Transverse colon (tissue), 3 donors: ENCODE measurements at regions not wholly inside any gene's neighbourhood (a gene's known extent, or its start where the extent isn't known, plus 50 kb on each side); places are given as distances from the start of the nearest gene placed in this dataset.

Source experiments
- CTCF ChIP-seq, 5 experiments: fragments of 200-600 bp in 3 of 5; fragments of 450-650 bp in 2 of 5; sonication (generic) in 3 of 5; IDR thresholded peaks; 1 replicate in 2 of 5; 2 replicates in 3 of 5; pipeline ENCODE4 v1.5.1; 2016 to 2017; ENCODE audit warnings: antibody characterized with exemption in 5 of 5, inconsistent platforms in 3 of 5, mild to moderate bottlenecking in 2 of 5, moderate library complexity in 1 of 5
- EP300 ChIP-seq: sonication (generic); formaldehyde crosslinking; IDR thresholded peaks from one replicate; pipeline ENCODE4 v1.6.1; 2017; ENCODE audit warnings: antibody characterized with exemption, low read depth
- POLR2A ChIP-seq: fragments of 450-650 bp; IDR thresholded peaks from one replicate; pipeline ENCODE4 v1.6.1; 2016; ENCODE audit warnings: antibody characterized with exemption, mild to moderate bottlenecking, moderate library complexity

- TF ChIP-seq POLR2A: no peak
- no peak for TF ChIP-seq EP300
- no peak for TF ChIP-seq CTCF (IDR thresholded peaks at IDR 0.05)
Measured at GRCh38 chr13:66048888-66049287, 1181.2 kb downstream of the PCDH9 start.
